ENCODE measurements at regions not wholly inside any gene's neighbourhood (a gene's known extent, or its start where the extent isn't known, plus 50 kb on each side); places are given as distances from the start of the nearest gene placed in this dataset.
"Not testable (repeated sequence)": the region's sequence is repeated elsewhere in the genome, so short reads cannot be mapped to it uniquely, and the experiment has no call there.

DNA sequence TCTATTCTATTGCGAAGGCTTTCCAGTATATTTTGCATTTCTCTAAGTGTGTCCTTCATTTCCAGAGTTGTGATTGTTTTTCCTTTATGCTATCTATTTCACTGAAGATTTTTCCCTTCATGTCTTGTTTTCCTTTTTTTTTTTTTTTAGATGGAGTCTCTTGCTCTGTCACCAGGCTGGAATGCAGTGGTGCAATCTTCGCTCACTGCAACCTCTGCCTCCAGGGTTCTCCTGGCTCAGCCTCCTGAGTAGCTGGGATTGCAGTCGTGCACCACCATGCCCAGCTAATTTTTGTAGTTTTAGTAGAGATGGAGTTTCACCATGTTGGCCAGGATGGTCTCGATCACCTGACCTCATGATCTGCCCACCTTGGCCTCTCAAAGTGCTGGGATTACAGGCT is 479.9 kb upstream of the MAN1A1 start:
- H3K9me3 Mint-ChIP-seq, H3K27ac Mint-ChIP-seq: not testable (repeated sequence)

DNA sequence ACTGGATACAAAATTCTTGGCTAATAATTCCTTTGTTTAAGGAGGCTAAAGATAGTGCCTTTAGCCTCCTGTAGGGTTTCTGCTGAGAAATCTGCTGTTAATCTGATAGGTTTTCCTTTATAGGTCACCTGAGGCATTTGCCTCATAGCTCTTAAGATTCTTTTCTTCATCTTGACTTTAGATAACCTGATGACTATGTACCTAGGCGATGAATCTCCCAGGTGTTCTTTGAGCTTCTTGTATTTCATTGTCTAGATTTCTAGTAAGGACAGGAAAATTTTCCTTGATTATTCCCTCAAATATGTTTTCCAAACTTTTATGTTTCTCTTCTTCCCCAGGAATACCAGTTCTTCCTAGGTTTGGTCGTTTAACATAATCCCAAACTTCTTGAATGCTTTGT is 479.4 kb upstream of the MAN1A1 start:
- ATAC-seq, result no peak
- Histone ChIP-seq H3F3A (replicated peaks; ENCODE audit: low read depth) (no peaks in the 10 kb centered on the region), H3K27me3 (ENCODE audit: insufficient read depth) (no peaks in the 10 kb centered on the region), H3K27ac (ENCODE audit: low read depth) (no peak overlapping the region), H3K79me2 (replicated peaks; ENCODE audit: insufficient read depth) (no peaks in the 10 kb centered on the region), H3K4me3 (no peak overlapping the region), H2AFZ (no peak overlapping the region), H3K36me3 (ENCODE audit: insufficient read depth) (no peaks in the 10 kb centered on the region), H4K20me1 (replicated peaks; ENCODE audit: insufficient read depth) (no peaks in the 10 kb centered on the region), H3K4me1 (ENCODE audit: insufficient read depth) (no peaks in the 10 kb centered on the region), H3K9me2 (ENCODE audit: insufficient read depth) (peaks cover 9% of the 10 kb centered on the region; the same call in 1 of the 2 replicates), H3K4me2 (no peak overlapping the region)
- no peaks in the 10 kb centered on the region for H3K36me3 Mint-ChIP-seq (ENCODE audit: low read depth)
- DNase-seq (ENCODE audit: low spot score), result no peak
- H3K4me3 Mint-ChIP-seq, result no peak overlapping the region
- H3K27ac Mint-ChIP-seq, result no peak overlapping the region
- no peaks in the 10 kb centered on the region for H3K9me3 Mint-ChIP-seq
- peaks cover 7% of the 10 kb centered on the region for H3K4me1 Mint-ChIP-seq
- TF ChIP-seq NANOG (IDR thresholded peaks at IDR 0.05; ENCODE audit: borderline replicate concordance) (no peak), STAT1 (IDR thresholded peaks at IDR 0.05; ENCODE audit: unreplicated experiment) (no peak)
- TF ChIP-seq, protein P1, sequence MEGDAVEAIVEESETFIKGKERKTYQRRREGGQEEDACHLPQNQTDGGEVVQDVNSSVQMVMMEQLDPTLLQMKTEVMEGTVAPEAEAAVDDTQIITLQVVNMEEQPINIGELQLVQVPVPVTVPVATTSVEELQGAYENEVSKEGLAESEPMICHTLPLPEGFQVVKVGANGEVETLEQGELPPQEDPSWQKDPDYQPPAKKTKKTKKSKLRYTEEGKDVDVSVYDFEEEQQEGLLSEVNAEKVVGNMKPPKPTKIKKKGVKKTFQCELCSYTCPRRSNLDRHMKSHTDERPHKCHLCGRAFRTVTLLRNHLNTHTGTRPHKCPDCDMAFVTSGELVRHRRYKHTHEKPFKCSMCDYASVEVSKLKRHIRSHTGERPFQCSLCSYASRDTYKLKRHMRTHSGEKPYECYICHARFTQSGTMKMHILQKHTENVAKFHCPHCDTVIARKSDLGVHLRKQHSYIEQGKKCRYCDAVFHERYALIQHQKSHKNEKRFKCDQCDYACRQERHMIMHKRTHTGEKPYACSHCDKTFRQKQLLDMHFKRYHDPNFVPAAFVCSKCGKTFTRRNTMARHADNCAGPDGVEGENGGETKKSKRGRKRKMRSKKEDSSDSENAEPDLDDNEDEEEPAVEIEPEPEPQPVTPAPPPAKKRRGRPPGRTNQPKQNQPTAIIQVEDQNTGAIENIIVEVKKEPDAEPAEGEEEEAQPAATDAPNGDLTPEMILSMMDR (conservative IDR thresholded peaks at IDR 0.05; ENCODE audit: low read depth in 2 of 2), result no peak
- H3K27me3 Mint-ChIP-seq (ENCODE audit: insufficient read depth, low read depth, poor library complexity), result peaks cover 1% of the 10 kb centered on the region

More for the DNA sequence above, 479.9 kb upstream of the MAN1A1 start:
- H3K4me1 Mint-ChIP-seq; H3F3A ChIP-seq (replicated peaks; ENCODE audit: low read depth); H3K27me3 ChIP-seq (ENCODE audit: insufficient read depth); H3K27me3 Mint-ChIP-seq (ENCODE audit: insufficient read depth, low read depth, poor library complexity); DNase-seq (ENCODE audit: low spot score); ATAC-seq; H3K27ac ChIP-seq (ENCODE audit: low read depth); H4K20me1 ChIP-seq (replicated peaks; ENCODE audit: insufficient read depth); H3K36me3 ChIP-seq (ENCODE audit: insufficient read depth); H3K4me3 Mint-ChIP-seq; H3K79me2 ChIP-seq (replicated peaks; ENCODE audit: insufficient read depth); H2AFZ ChIP-seq; H3K4me3 ChIP-seq; H3K9me2 ChIP-seq (ENCODE audit: insufficient read depth); H3K4me1 ChIP-seq (ENCODE audit: insufficient read depth); H3K36me3 Mint-ChIP-seq (ENCODE audit: low read depth); H3K4me2 ChIP-seq: not testable (repeated sequence)

DNA sequence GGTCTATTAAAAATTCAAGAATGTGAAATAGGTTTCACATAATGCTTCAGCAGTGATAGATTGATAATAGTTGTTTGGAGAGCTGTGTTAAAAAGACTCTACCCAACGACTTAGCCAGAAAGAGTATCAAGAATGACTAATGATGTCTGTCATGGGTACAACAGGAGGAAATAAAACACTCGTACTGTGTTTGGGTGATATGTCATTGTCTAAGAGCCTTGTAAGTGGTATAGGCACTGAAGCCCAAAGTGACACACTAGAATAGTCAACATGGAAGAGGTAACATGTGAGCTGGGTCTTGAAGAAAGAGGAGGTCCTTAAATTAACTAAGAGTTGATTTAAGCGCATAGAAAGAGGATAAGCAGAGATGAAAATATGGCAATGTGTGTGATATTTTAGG is 471.8 kb upstream of the MAN1A1 start:
- no peak for ATAC-seq
- no peak overlapping the region for H3K27ac Mint-ChIP-seq
- TF ChIP-seq EZH2phosphoT487 (IDR thresholded peaks at IDR 0.05; ENCODE audit: unreplicated experiment), result no peak
- TF ChIP-seq CREB1 (CRISPR knock-in tag; IDR thresholded peaks at IDR 0.05; ENCODE audit: low read depth), result no peak
- TF ChIP-seq EZH2 (IDR thresholded peaks at IDR 0.05; ENCODE audit: low read depth, unreplicated experiment), result no peak
- no peak for TF ChIP-seq ZNF331 (CRISPR knock-in tag; IDR thresholded peaks at IDR 0.05; ENCODE audit: low read depth)
- TF ChIP-seq NANOG (IDR thresholded peaks at IDR 0.05; ENCODE audit: borderline replicate concordance), result no peak
- no peak for TF ChIP-seq POLR2AphosphoS5 (IDR thresholded peaks at IDR 0.05; ENCODE audit: low read depth)
- no peak for TF ChIP-seq ZNF114 (CRISPR knock-in tag; IDR thresholded peaks at IDR 0.05)
- TF ChIP-seq, protein P2, sequence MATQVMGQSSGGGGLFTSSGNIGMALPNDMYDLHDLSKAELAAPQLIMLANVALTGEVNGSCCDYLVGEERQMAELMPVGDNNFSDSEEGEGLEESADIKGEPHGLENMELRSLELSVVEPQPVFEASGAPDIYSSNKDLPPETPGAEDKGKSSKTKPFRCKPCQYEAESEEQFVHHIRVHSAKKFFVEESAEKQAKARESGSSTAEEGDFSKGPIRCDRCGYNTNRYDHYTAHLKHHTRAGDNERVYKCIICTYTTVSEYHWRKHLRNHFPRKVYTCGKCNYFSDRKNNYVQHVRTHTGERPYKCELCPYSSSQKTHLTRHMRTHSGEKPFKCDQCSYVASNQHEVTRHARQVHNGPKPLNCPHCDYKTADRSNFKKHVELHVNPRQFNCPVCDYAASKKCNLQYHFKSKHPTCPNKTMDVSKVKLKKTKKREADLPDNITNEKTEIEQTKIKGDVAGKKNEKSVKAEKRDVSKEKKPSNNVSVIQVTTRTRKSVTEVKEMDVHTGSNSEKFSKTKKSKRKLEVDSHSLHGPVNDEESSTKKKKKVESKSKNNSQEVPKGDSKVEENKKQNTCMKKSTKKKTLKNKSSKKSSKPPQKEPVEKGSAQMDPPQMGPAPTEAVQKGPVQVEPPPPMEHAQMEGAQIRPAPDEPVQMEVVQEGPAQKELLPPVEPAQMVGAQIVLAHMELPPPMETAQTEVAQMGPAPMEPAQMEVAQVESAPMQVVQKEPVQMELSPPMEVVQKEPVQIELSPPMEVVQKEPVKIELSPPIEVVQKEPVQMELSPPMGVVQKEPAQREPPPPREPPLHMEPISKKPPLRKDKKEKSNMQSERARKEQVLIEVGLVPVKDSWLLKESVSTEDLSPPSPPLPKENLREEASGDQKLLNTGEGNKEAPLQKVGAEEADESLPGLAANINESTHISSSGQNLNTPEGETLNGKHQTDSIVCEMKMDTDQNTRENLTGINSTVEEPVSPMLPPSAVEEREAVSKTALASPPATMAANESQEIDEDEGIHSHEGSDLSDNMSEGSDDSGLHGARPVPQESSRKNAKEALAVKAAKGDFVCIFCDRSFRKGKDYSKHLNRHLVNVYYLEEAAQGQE (IDR thresholded peaks at IDR 0.05; ENCODE audit: unreplicated experiment), result no peak

More for the DNA sequence above, 471.8 kb upstream of the MAN1A1 start:
- no peaks in the 10 kb centered on the region for H4K20me1 ChIP-seq (replicated peaks; ENCODE audit: insufficient read depth)
- H3K9me3 Mint-ChIP-seq, result no peaks in the 10 kb centered on the region
- no peaks in the 10 kb centered on the region for H3K4me1 ChIP-seq (ENCODE audit: insufficient read depth)
- H3K27me3 Mint-ChIP-seq (ENCODE audit: insufficient read depth, low read depth, poor library complexity), result no peaks in the 10 kb centered on the region
- H3K27ac ChIP-seq (ENCODE audit: low read depth), result no peak overlapping the region
- H3K36me3 Mint-ChIP-seq (ENCODE audit: low read depth), result no peaks in the 10 kb centered on the region
- H3K4me3 Mint-ChIP-seq, result no peak overlapping the region
- H3F3A ChIP-seq (replicated peaks; ENCODE audit: low read depth), result no peaks in the 10 kb centered on the region
- H3K27me3 ChIP-seq (ENCODE audit: insufficient read depth), result no peaks in the 10 kb centered on the region
- peaks cover 4% of the 10 kb centered on the region; the same call in 1 of the 2 replicates for H3K9me2 ChIP-seq (ENCODE audit: insufficient read depth)
- H2AFZ ChIP-seq, result no peak overlapping the region
- DNase-seq (ENCODE audit: low spot score), result no peak
- no peak overlapping the region for H3K4me3 ChIP-seq
- H3K4me2 ChIP-seq, result no peak overlapping the region
- H3K79me2 ChIP-seq (replicated peaks; ENCODE audit: insufficient read depth), result no peaks in the 10 kb centered on the region
- no peaks in the 10 kb centered on the region for H3K36me3 ChIP-seq (ENCODE audit: insufficient read depth)
- H3K4me1 Mint-ChIP-seq, result no peaks in the 10 kb centered on the region
